Fibroblast of villous mesenchyme (primary cell): ENCODE measurements at regions not wholly inside any gene's neighbourhood (a gene's known extent, or its start where the extent isn't known, plus 50 kb on each side); places are given as distances from the start of the nearest gene placed in this dataset.

Experiments
- DNase-seq: peaks from one replicate; pipeline ENCODE4 v3.0.0-alpha.2; 2010; ENCODE audit warnings: low read depth
- H3K4me3 ChIP-seq: 2 replicates; pipeline ENCODE4 v1.5.1; 2011; ENCODE audit warnings: low read depth, mild to moderate bottlenecking, low read length
- TF ChIP-seq, protein P1 (sequence below): IDR thresholded peaks from 2 replicates; pipeline ENCODE4 v1.5.1; 2012; ENCODE audit warnings: low read depth, mild to moderate bottlenecking, low read length; ENCODE audit not compliant: insufficient read depth

- no peak overlapping the region for H3K4me3 ChIP-seq
- TF ChIP-seq, protein P1, sequence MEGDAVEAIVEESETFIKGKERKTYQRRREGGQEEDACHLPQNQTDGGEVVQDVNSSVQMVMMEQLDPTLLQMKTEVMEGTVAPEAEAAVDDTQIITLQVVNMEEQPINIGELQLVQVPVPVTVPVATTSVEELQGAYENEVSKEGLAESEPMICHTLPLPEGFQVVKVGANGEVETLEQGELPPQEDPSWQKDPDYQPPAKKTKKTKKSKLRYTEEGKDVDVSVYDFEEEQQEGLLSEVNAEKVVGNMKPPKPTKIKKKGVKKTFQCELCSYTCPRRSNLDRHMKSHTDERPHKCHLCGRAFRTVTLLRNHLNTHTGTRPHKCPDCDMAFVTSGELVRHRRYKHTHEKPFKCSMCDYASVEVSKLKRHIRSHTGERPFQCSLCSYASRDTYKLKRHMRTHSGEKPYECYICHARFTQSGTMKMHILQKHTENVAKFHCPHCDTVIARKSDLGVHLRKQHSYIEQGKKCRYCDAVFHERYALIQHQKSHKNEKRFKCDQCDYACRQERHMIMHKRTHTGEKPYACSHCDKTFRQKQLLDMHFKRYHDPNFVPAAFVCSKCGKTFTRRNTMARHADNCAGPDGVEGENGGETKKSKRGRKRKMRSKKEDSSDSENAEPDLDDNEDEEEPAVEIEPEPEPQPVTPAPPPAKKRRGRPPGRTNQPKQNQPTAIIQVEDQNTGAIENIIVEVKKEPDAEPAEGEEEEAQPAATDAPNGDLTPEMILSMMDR: no peak
- no peak for DNase-seq
Observed at GRCh38 chr16:48000622-48001021, 155.2 kb downstream of the ABCC12 start.

DNA sequence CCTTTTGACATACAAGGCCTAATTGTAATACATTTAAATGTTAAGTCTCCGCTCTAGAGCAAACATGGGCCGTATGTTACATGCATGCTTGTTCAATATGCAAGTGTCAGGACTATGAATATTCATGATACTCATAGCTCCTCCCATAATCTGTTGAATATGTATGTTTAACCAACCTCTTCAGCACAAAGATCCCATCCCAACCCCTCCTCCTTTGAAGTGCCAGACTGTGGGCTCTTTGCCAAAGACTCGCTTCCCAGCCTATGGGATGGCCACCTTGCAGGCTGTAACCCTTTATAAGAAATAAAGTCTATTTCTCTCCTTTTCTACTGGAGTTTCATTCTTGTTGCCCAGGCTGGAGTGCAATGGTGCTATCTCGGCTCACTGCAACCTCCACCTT is 156.2 kb downstream of the ABCC12 start:
- DNase-seq: no peak

GRCh38 chr16:47995354-47995753 is 160.4 kb downstream of the ABCC12 start:
- H3K4me3 ChIP-seq: no peak overlapping the region
- DNase-seq: no peak
- TF ChIP-seq, protein P1: no peak

More for the DNA sequence above, 156.2 kb downstream of the ABCC12 start:
- TF ChIP-seq, protein P1: no peak
- no peak overlapping the region for H3K4me3 ChIP-seq

DNA sequence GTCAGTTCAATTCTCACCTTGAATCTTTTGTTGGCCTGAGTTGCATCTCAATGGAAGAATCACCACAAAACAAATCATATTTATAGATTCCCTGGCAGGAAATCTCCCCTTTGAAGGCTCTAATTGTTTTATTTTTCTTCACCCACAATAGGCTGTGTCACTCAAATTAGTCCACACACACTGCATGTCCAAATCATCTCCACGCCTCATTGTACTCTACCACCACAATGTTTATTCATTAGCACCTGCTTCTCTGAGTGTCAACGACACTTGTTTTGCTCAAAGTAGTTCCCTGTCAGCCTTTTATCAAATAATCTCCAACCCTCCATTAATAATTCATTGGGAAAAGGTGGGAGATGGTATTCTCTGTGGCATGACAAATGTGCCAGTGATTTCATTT is 164.3 kb downstream of the ABCC12 start:
- H3K4me3 ChIP-seq: no peak overlapping the region
- TF ChIP-seq, protein P1: no peak
- DNase-seq: no peak

- TF ChIP-seq, protein P1: no peak
- no peak overlapping the region for H3K4me3 ChIP-seq
- DNase-seq: no peak
Observed at GRCh38 chr16:47990676-47991075, 165.1 kb downstream of the ABCC12 start.

DNA sequence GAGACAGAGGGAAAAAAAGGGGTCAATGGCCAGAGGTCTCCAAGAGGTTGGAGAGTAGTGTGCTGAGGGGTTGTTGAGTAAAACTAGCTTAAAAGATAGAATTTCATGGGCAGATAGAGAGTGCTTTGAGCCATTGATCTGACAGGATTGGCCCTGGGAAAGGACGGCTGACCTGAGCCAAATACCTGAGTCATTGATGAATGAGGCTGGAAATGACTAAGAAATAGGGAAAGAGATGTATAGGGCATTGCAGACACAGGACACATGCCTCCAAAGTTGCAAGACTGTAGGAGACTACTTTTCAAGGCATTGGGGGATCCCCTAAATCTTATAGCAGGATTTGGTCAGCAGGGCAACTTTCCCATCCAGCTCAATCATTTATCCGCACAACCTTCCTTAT is 168.7 kb downstream of the ABCC12 start:
- no peak overlapping the region for H3K4me3 ChIP-seq
- TF ChIP-seq, protein P1: no peak
- no peak for DNase-seq

GRCh38 chr16:47986031-47986430 is 169.8 kb downstream of the ABCC12 start:
- DNase-seq: no peak
- no peak overlapping the region for H3K4me3 ChIP-seq
- TF ChIP-seq, protein P1: no peak
